ENCODE measurements at regions not wholly inside any gene's neighbourhood (a gene's known extent, or its start where the extent isn't known, plus 50 kb on each side); places are given as distances from the start of the nearest gene placed in this dataset.
"Not testable (repeated sequence)": the region's sequence is repeated elsewhere in the genome, so short reads cannot be mapped to it uniquely, and the experiment has no call there.

GRCh38 chr15:77930907-77931306 lies 146.6 kb downstream of the TBC1D2B start:
- TF ChIP-seq CTCF, POLR2A, EP300 (IDR thresholded peaks at IDR 0.05): not testable (repeated sequence)

Measured in tibial nerve (tissue), 4 donors.